HG03196 (cell line): ENCODE measurements at regions not wholly inside any gene's neighbourhood (a gene's known extent, or its start where the extent isn't known, plus 50 kb on each side); places are given as distances from the start of the nearest gene placed in this dataset.

Source experiments
- ATAC-seq: cut with Tn5 transposase; IDR thresholded peaks from one replicate; pipeline ENCODE4 v1.9.1; 2021; ENCODE audit not compliant: unreplicated experiment

- no peak for ATAC-seq
Measured at GRCh38 chr3:10555263-10555662, 49.9 kb upstream of the ATP2B2 start.

- ATAC-seq: no peak
Measured at GRCh38 chr3:10556312-10556711, 50.9 kb upstream of the ATP2B2 start.

GRCh38 chr3:10557250-10557649 lies 51.9 kb upstream of the ATP2B2 start:
- no peak for ATAC-seq

- ATAC-seq: no peak
Measured at GRCh38 chr3:10557781-10558373, 52.5 kb upstream of the ATP2B2 start.

- ATAC-seq: no peak
Measured at GRCh38 chr3:10558736-10559135, 53.4 kb upstream of the ATP2B2 start.

GRCh38 chr3:10560060-10560861 lies 54.9 kb upstream of the ATP2B2 start:
- ATAC-seq: no peak

GRCh38 chr3:10561162-10561945 lies 56.0 kb upstream of the ATP2B2 start:
- no peak for ATAC-seq

GRCh38 chr3:10561946-10562560 lies 56.7 kb upstream of the ATP2B2 start:
- no peak for ATAC-seq

- ATAC-seq: peak; percentile 61
Measured at GRCh38 chr3:10563396-10563795, 58.0 kb upstream of the ATP2B2 start.

GRCh38 chr3:10565814-10566213 lies 60.4 kb upstream of the ATP2B2 start:
- ATAC-seq: no peak

GRCh38 chr3:10566451-10566850 lies 61.1 kb upstream of the ATP2B2 start:
- ATAC-seq: no peak

- no peak for ATAC-seq
Measured at GRCh38 chr3:10568549-10568948, 63.2 kb upstream of the ATP2B2 start.

- ATAC-seq: no peak
Measured at GRCh38 chr3:10570196-10570946, 65.0 kb upstream of the ATP2B2 start.

GRCh38 chr3:10574101-10574620 lies 68.8 kb upstream of the ATP2B2 start:
- ATAC-seq: no peak

- no peak for ATAC-seq
Measured at GRCh38 chr3:10575601-10576160, 70.3 kb upstream of the ATP2B2 start.

GRCh38 chr3:10577486-10577885 lies 72.1 kb upstream of the ATP2B2 start:
- ATAC-seq: no peak

- ATAC-seq: no peak
Measured at GRCh38 chr3:10580426-10580825, 75.0 kb upstream of the ATP2B2 start.

GRCh38 chr3:10581251-10581650 lies 75.9 kb upstream of the ATP2B2 start:
- ATAC-seq: no peak

- no peak for ATAC-seq
Measured at GRCh38 chr3:10581716-10582115, 76.3 kb upstream of the ATP2B2 start.

GRCh38 chr3:10582733-10583132 lies 77.3 kb upstream of the ATP2B2 start:
- no peak for ATAC-seq
